ENCODE measurements at regions not wholly inside any gene's neighbourhood (a gene's known extent, or its start where the extent isn't known, plus 50 kb on each side); places are given as distances from the start of the nearest gene placed in this dataset.

- no peak for DNase-seq
Observed at GRCh38 chr5:54709096-54709495, 191.5 kb downstream of the SNX18 start.

DNA sequence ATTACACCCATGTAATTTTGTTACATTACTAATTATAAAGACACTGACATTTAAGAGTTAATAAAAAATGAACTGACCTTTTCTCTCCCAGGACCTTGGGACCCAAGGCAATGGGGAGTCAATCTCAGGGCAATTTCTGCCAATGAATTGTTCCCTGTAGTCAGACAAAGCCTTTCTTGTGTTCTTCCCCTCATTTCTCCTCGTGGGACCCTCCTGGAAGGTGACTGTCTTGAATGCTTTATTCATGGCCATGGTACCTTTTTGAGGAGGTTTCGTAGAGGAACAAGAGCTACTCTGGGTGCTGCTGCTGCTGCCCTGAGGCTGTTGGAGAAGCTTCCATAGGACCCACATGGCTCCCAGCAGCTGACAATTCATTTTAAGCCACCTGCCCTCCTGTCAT, 190.3 kb downstream of the SNX18 start:
- no peak for DNase-seq

- DNase-seq = no peak
Observed at GRCh38 chr5:54705994-54706653, 188.6 kb downstream of the SNX18 start.

DNA sequence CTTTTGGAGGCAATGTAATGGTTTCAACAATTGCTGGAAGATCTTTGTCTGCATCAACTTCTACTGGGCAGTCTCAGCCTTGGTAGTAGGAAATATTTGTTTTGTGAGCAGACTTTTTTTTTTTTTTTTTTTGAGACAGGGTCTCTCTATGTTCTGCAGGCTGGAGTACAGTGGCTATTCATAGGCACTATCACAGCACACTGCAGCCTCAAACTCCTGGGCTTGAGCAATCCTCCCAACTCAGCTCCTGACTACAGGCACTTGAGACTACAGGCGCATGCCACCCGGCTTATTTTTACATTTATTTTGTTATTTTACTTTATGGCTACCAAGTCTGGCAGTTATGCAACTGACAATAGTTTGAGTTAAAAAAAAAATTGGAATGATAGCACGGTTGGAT, 187.3 kb downstream of the SNX18 start:
- no peak for DNase-seq

- no peak for DNase-seq
Observed at GRCh38 chr5:54704333-54704732, 186.8 kb downstream of the SNX18 start.

GRCh38 chr5:54703565-54704255, 186.2 kb downstream of the SNX18 start:
- no peak for DNase-seq

GRCh38 chr5:54703133-54703532, 185.6 kb downstream of the SNX18 start:
- peak; percentile 73 for DNase-seq

- no peak for DNase-seq
Observed at GRCh38 chr5:54702470-54702869, 184.9 kb downstream of the SNX18 start.

- DNase-seq = peak; percentile 36
Observed at GRCh38 chr5:54700986-54701578, 183.5 kb downstream of the SNX18 start.

- DNase-seq = peak; percentile 84
Observed at GRCh38 chr5:54696931-54697330, 179.4 kb downstream of the SNX18 start.

GRCh38 chr5:54696346-54696745, 178.8 kb downstream of the SNX18 start:
- no peak for DNase-seq

DNA sequence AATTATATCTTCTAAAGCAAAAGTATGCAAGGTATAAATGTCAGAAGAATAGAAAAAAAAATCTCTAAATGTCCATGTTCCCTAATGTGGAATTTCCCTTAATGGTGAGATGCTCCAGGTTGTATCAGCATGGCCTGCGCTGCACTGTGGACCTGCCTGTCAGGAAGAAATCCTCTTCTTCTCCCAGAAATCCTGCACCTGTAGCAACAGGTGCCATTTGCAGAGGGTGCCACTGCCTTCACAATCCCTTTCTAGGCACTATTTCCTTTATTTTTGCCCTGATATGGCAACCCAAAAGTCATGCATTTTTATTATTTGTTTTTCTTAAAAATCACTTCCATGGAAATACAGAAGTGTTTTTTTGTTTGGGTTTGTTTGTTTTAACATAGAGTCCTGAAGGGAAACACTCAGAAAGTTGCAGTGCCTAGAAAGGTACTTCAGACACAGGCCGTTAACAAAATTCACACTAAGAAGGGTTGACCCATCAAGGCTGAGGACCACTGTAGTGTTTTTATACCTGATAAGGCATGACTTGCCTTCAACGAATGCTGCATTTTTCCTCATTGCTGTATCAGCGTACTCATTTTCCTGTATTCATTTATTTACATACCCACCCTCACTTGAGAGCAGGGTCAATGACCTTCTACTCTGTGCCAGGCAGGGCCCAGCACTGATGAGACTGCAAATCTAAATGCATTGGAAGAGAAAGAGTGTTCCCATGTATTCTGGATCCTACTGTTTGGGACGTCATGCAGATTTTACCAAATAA, 177.8 kb downstream of the SNX18 start:
- DNase-seq = no peak

GRCh38 chr5:54693936-54694657, 176.5 kb downstream of the SNX18 start:
- DNase-seq = no peak

GRCh38 chr5:54692631-54693030, 175.1 kb downstream of the SNX18 start:
- no peak for DNase-seq

DNA sequence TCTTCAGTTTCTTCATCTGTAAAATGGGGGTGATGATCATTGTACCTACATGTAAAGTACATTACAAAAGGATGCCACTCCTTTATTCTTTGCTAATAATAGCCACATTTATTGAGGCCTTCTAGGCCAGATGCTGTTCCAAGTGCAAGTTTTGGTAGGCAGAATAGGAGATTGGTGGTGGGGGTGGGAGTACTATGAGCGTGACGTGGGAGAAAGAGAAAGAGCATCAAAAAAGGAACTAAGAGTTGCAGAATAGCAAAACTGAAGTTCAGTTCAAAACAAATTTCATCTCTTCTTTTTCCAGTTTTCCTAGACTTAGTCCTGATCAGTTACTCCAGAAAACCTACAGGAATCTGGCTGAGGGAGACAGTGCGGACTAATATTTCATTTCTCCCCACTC, 174.1 kb downstream of the SNX18 start:
- no peak for DNase-seq

- DNase-seq = no peak
Observed at GRCh38 chr5:54689411-54690251, 172.1 kb downstream of the SNX18 start.

- DNase-seq = peak; percentile 67
Observed at GRCh38 chr5:54680998-54681397, 163.4 kb downstream of the SNX18 start.

DNA sequence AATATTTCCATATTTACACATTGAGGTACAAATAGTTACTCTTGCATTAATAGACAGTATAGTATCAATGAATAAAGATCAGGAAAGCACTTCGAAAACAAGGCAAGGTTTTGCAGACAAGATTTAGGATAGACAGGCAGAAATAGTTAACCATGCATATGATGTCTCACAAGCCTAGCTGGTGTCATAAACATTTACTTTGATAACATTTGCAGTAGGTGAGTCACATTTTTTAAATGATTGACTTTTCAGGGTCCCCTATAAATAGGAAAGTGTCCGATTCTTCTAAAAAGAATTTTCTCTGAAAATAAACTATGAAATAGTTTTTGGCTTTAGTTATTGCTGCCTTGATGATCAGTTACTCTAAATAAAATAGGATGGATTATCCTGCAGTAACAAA, 162.1 kb downstream of the SNX18 start:
- DNase-seq = no peak

- DNase-seq = peak; percentile 15
Observed at GRCh38 chr5:54678737-54679136, 161.2 kb downstream of the SNX18 start.

- DNase-seq = peak; percentile 24
Observed at GRCh38 chr5:54676481-54677340, 159.2 kb downstream of the SNX18 start.
